Sigmoid colon (tissue), 4 donors: ENCODE measurements at regions not wholly inside any gene's neighbourhood (a gene's known extent, or its start where the extent isn't known, plus 50 kb on each side); places are given as distances from the start of the nearest gene placed in this dataset.
"Not testable (repeated sequence)": the region's sequence is repeated elsewhere in the genome, so short reads cannot be mapped to it uniquely, and the experiment has no call there.

ENCODE experiments used
- EP300 ChIP-seq, 4 donors: sonication (generic); formaldehyde crosslinking; IDR thresholded peaks; one replicate each; pipeline ENCODE4 v1.6.1; 2017; ENCODE audit warnings: antibody characterized with exemption in 4 of 4
- TF ChIP-seq, protein P1 (sequence below), 4 experiments: fragments of 450-650 bp in 3 of 4; fragments of 200-600 bp in 1 of 4; IDR thresholded peaks; one replicate each; pipeline ENCODE4 v1.5.1; 2016 to 2019; ENCODE audit warnings: antibody characterized with exemption in 4 of 4, mild to moderate bottlenecking in 3 of 4, moderate library complexity in 2 of 4

GRCh38 chrX:51125743-51126142, 206.9 kb upstream of the NUDT10 start:
- TF ChIP-seq, protein P1, sequence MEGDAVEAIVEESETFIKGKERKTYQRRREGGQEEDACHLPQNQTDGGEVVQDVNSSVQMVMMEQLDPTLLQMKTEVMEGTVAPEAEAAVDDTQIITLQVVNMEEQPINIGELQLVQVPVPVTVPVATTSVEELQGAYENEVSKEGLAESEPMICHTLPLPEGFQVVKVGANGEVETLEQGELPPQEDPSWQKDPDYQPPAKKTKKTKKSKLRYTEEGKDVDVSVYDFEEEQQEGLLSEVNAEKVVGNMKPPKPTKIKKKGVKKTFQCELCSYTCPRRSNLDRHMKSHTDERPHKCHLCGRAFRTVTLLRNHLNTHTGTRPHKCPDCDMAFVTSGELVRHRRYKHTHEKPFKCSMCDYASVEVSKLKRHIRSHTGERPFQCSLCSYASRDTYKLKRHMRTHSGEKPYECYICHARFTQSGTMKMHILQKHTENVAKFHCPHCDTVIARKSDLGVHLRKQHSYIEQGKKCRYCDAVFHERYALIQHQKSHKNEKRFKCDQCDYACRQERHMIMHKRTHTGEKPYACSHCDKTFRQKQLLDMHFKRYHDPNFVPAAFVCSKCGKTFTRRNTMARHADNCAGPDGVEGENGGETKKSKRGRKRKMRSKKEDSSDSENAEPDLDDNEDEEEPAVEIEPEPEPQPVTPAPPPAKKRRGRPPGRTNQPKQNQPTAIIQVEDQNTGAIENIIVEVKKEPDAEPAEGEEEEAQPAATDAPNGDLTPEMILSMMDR (IDR thresholded peaks at IDR 0.05), result not testable (repeated sequence)
- not testable (repeated sequence) for TF ChIP-seq EP300 (IDR thresholded peaks at IDR 0.05)
